A172 (cell line): ENCODE measurements at regions not wholly inside any gene's neighbourhood (a gene's known extent, or its start where the extent isn't known, plus 50 kb on each side); places are given as distances from the start of the nearest gene placed in this dataset.
"Not testable (repeated sequence)": the region's sequence is repeated elsewhere in the genome, so short reads cannot be mapped to it uniquely, and the experiment has no call there.

Experiments used
- DNase-seq: peaks from one replicate; pipeline ENCODE4 v3.0.0-alpha.2; 2015; ENCODE audit warnings: low spot score

- not testable (repeated sequence) for DNase-seq
These were observed 1235.8 kb downstream of the TMEM121 start for GRCh38 chr14:106761886-106762816.

- not testable (repeated sequence) for DNase-seq
These were observed 1238.6 kb downstream of the TMEM121 start for GRCh38 chr14:106764968-106765369.

- no peak for DNase-seq
These were observed 1239.8 kb downstream of the TMEM121 start for GRCh38 chr14:106766145-106766544.

GRCh38 chr14:106766551-106767277 is 1240.3 kb downstream of the TMEM121 start:
- not testable (repeated sequence) for DNase-seq

- DNase-seq: not testable (repeated sequence)
These were observed 1241.8 kb downstream of the TMEM121 start for GRCh38 chr14:106768230-106768629.

GRCh38 chr14:106768972-106769700 is 1242.8 kb downstream of the TMEM121 start:
- not testable (repeated sequence) for DNase-seq

GRCh38 chr14:106770158-106770672 is 1243.8 kb downstream of the TMEM121 start:
- DNase-seq: not testable (repeated sequence)

GRCh38 chr14:106774889-106775480 is 1248.6 kb downstream of the TMEM121 start:
- DNase-seq: not testable (repeated sequence)

- DNase-seq: no peak
These were observed 1250.1 kb downstream of the TMEM121 start for GRCh38 chr14:106776395-106776983.

GRCh38 chr14:106778986-106779385 is 1252.6 kb downstream of the TMEM121 start:
- no peak for DNase-seq

- DNase-seq: no peak
These were observed 1260.3 kb downstream of the TMEM121 start for GRCh38 chr14:106786697-106787096.

GRCh38 chr14:106787626-106788025 is 1261.2 kb downstream of the TMEM121 start:
- no peak for DNase-seq

GRCh38 chr14:106788534-106788933 is 1262.2 kb downstream of the TMEM121 start:
- no peak for DNase-seq

GRCh38 chr14:106789318-106789717 is 1262.9 kb downstream of the TMEM121 start:
- no peak for DNase-seq

- DNase-seq: peak; percentile 19
These were observed 1264.0 kb downstream of the TMEM121 start for GRCh38 chr14:106790189-106791036.

GRCh38 chr14:106792543-106792942 is 1266.2 kb downstream of the TMEM121 start:
- no peak for DNase-seq

GRCh38 chr14:106798166-106798565 is 1271.8 kb downstream of the TMEM121 start:
- not testable (repeated sequence) for DNase-seq

GRCh38 chr14:106802413-106803364 is 1276.3 kb downstream of the TMEM121 start:
- no peak for DNase-seq

GRCh38 chr14:106803379-106803778 is 1277.0 kb downstream of the TMEM121 start:
- DNase-seq: no peak
